DOHH2 (cell line): ENCODE measurements at regions not wholly inside any gene's neighbourhood (a gene's known extent, or its start where the extent isn't known, plus 50 kb on each side); places are given as distances from the start of the nearest gene placed in this dataset.
"Not testable (repeated sequence)": the region's sequence is repeated elsewhere in the genome, so short reads cannot be mapped to it uniquely, and the experiment has no call there.

Source experiments
- H3F3A ChIP-seq: fragments of 200-600 bp; sonication (generic), shearing (Covaris generic); 2 replicates; pipeline ENCODE4 v1.6.0; 2016; ENCODE audit warnings: antibody characterized with exemption, mild to moderate bottlenecking; ENCODE audit not compliant: control insufficient read depth, insufficient read depth
- H3K27ac ChIP-seq: fragments of 200-600 bp; sonication (generic); 2 replicates; pipeline ENCODE4 v1.5.1; 2014; ENCODE audit warnings: low read depth, mild to moderate bottlenecking, low read length, moderate library complexity
- H3K27me3 ChIP-seq: fragments of 200-600 bp; sonication (generic); 2 replicates; pipeline ENCODE4 v1.6.1; 2014; ENCODE audit warnings: mild to moderate bottlenecking, low read length, mixed read lengths; ENCODE audit not compliant: control insufficient read depth
- H3K36me3 ChIP-seq: fragments of 200-600 bp; sonication (generic); 2 replicates; pipeline ENCODE4 v1.6.1; 2014; ENCODE audit warnings: mild to moderate bottlenecking, low read length, moderate library complexity, mixed read lengths; ENCODE audit not compliant: control insufficient read depth
- H3K4me1 ChIP-seq: fragments of 200-600 bp; sonication (generic); 2 replicates; pipeline ENCODE4 v1.6.1; 2014; ENCODE audit warnings: mild to moderate bottlenecking, low read length, mixed read lengths; ENCODE audit not compliant: control insufficient read depth
- H3K4me2 ChIP-seq: fragments of 200-600 bp; sonication (generic); 2 replicates; pipeline ENCODE4 v1.6.0; 2014; ENCODE audit warnings: mild to moderate bottlenecking, low read length, moderate library complexity
- H3K4me3 ChIP-seq: fragments of 200-600 bp; sonication (generic); 2 replicates; pipeline ENCODE4 v1.5.1; 2014; ENCODE audit warnings: mild to moderate bottlenecking, low read length, mixed read lengths
- H3K79me2 ChIP-seq: fragments of 200-600 bp; sonication (generic); 2 replicates; pipeline ENCODE4 v1.6.1; 2014; ENCODE audit warnings: mild to moderate bottlenecking, low read length, mixed read lengths; ENCODE audit not compliant: control insufficient read depth
- H3K9me2 ChIP-seq: fragments of 200-600 bp; sonication (generic); replicated peaks from 2 replicates; pipeline ENCODE4 v1.6.1; 2014; ENCODE audit warnings: mild to moderate bottlenecking, low read length, mixed read lengths; ENCODE audit not compliant: control insufficient read depth
- H3K9me3 ChIP-seq: fragments of 200-600 bp; sonication (generic); 2 replicates; pipeline ENCODE4 v1.6.1; 2014; ENCODE audit warnings: antibody characterized with exemption, low read length, mixed read lengths; ENCODE audit not compliant: control insufficient read depth, insufficient read depth
- H4K20me1 ChIP-seq: fragments of 200-600 bp; sonication (generic); 2 replicates; pipeline ENCODE4 v1.6.0; 2014; ENCODE audit warnings: low read depth, mild to moderate bottlenecking, antibody characterized with exemption, low read length, moderate library complexity; ENCODE audit not compliant: control insufficient read depth, insufficient read depth
- CTCF ChIP-seq: fragments of 200-600 bp; sonication (generic); IDR thresholded peaks from one replicate; pipeline ENCODE4 v1.5.1; 2014; ENCODE audit warnings: antibody characterized with exemption, mild to moderate bottlenecking, low read depth, low read length; ENCODE audit not compliant: poor library complexity, severe bottlenecking
- EZH2phosphoT487 ChIP-seq: fragments of 200-600 bp; sonication (generic); IDR thresholded peaks from 2 replicates; pipeline ENCODE4 v1.6.1; 2017; ENCODE audit warnings: borderline replicate concordance, mild to moderate bottlenecking, antibody characterized with exemption, low read length, moderate library complexity, mixed read lengths

GRCh38 chr2:186346216-186346615 lies 139.8 kb upstream of the ZC3H15 start:
- Histone ChIP-seq H3K36me3 (no peaks in the 10 kb centered on the region), H3K4me1 (peaks cover 13% of the 10 kb centered on the region), H3K4me3 (no peak overlapping the region), H3K79me2 (no peaks in the 10 kb centered on the region), H3K9me2 (no peaks in the 10 kb centered on the region), H3K27ac (no peak overlapping the region), H3K4me2 (no peak overlapping the region), H4K20me1 (no peaks in the 10 kb centered on the region), H3F3A (no peaks in the 10 kb centered on the region), H3K9me3 (no peaks in the 10 kb centered on the region), H3K27me3 (no peaks in the 10 kb centered on the region)
- no peak for TF ChIP-seq CTCF
- TF ChIP-seq EZH2phosphoT487 = no peak

- Histone ChIP-seq H3K79me2 (no peaks in the 10 kb centered on the region), H3F3A (no peaks in the 10 kb centered on the region), H3K9me2 (no peaks in the 10 kb centered on the region), H4K20me1 (no peaks in the 10 kb centered on the region), H3K36me3 (no peaks in the 10 kb centered on the region), H3K4me2 (no peak overlapping the region), H3K4me1 (peaks cover 13% of the 10 kb centered on the region), H3K27me3 (no peaks in the 10 kb centered on the region), H3K9me3 (peaks cover 3% of the 10 kb centered on the region; the same call in 1 of the 2 replicates), H3K4me3 (no peak overlapping the region), H3K27ac (no peak overlapping the region)
- TF ChIP-seq EZH2phosphoT487 = no peak
- TF ChIP-seq CTCF = no peak
These were observed 138.6 kb upstream of the ZC3H15 start for GRCh38 chr2:186347472-186347871.

- H3K4me3 ChIP-seq = no peak overlapping the region
- H3K4me1 ChIP-seq = peaks cover 13% of the 10 kb centered on the region
- no peaks in the 10 kb centered on the region for H3K36me3 ChIP-seq
- no peak overlapping the region for H3K27ac ChIP-seq
- H4K20me1 ChIP-seq = no peaks in the 10 kb centered on the region
- H3K9me3 ChIP-seq = peaks cover 10% of the 10 kb centered on the region
- no peaks in the 10 kb centered on the region for H3K27me3 ChIP-seq
- no peaks in the 10 kb centered on the region for H3K9me2 ChIP-seq
- no peaks in the 10 kb centered on the region for H3F3A ChIP-seq
- no peak overlapping the region for H3K4me2 ChIP-seq
- no peaks in the 10 kb centered on the region for H3K79me2 ChIP-seq
- TF ChIP-seq EZH2phosphoT487 = no peak
- no peak for TF ChIP-seq CTCF
These were observed 137.9 kb upstream of the ZC3H15 start for GRCh38 chr2:186348200-186348599.

GRCh38 chr2:186349508-186349907 lies 136.6 kb upstream of the ZC3H15 start:
- Histone ChIP-seq H3K27me3 (no peaks in the 10 kb centered on the region), H3K36me3 (no peaks in the 10 kb centered on the region), H3K9me2 (no peaks in the 10 kb centered on the region), H3K9me3 (peaks cover 17% of the 10 kb centered on the region), H3F3A (no peaks in the 10 kb centered on the region), H3K27ac (no peak overlapping the region), H3K4me2 (no peak overlapping the region), H3K4me3 (no peak overlapping the region), H3K4me1 (peaks cover 13% of the 10 kb centered on the region), H3K79me2 (no peaks in the 10 kb centered on the region), H4K20me1 (no peaks in the 10 kb centered on the region)
- TF ChIP-seq EZH2phosphoT487 = no peak
- TF ChIP-seq CTCF = no peak

GRCh38 chr2:186354160-186354559 lies 131.9 kb upstream of the ZC3H15 start:
- peaks cover 17% of the 10 kb centered on the region for H3K9me3 ChIP-seq
- not testable (repeated sequence) for H3K9me2 ChIP-seq, H3K79me2 ChIP-seq, H3K4me3 ChIP-seq, H3K36me3 ChIP-seq, H3K4me1 ChIP-seq, H3K27ac ChIP-seq, H3K4me2 ChIP-seq, H3K27me3 ChIP-seq, H3F3A ChIP-seq, H4K20me1 ChIP-seq
